ENCODE measurements at regions not wholly inside any gene's neighbourhood (a gene's known extent, or its start where the extent isn't known, plus 50 kb on each side); places are given as distances from the start of the nearest gene placed in this dataset.
"Not testable (repeated sequence)": the region's sequence is repeated elsewhere in the genome, so short reads cannot be mapped to it uniquely, and the experiment has no call there.

DNA sequence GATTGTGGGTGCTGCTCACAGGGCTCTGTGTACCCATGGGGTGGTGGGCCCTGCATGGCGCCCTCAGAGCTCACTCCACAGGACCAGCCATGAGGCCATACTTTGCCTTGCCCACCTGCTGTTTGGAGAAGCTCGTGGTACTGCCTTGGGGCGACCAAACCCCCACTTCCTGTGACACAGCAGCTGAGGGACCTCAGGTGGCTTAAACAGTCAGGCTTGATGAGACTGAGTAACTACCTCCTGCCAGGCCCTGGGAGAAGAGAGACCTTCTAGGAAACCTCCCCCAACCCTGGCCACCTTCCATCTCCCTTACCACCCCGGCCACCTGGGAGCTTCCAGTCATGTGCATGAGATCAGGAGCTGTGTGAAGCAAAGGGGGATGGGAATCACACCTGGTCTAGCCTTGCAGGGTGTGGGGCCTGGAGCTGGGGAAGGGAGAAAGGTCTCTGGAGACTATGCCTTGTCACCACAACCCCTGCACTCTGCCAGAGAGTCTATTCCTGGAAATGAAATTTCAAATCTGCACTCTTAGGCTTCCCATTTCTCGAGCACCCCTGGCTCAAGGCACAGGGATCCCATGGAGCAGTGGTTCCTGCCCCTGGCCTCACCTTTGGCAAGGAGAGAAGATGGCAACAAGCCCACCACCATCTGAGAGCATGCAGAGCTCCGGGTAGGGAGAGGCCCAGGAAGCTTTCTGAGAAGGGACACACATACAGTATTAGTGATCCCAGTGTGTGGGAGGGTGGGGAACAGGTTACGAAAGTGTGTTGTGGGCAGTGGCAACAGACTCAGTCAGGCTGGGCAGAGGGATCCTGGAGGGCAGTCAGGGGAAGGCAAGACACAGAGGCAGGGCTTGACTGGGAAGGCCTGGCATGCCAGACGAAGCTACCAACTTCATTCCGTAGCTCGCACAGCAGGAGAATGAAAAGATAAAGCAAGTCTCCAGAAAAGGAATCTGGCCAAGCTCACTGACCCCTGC lies 125.0 kb downstream of the URI1 start:
- 93% methylated on average over 10 of the region's 10 CpGs for WGBS (ENCODE audit: low lambda C conversion rate, missing lambda C conversion rate)
- Histone ChIP-seq H3K79me2 (no peaks in the 10 kb centered on the region), H3K4me1 (ENCODE audit: insufficient read depth) (peaks cover 16% of the 10 kb centered on the region), H3K9me2 (replicated peaks; ENCODE audit: insufficient read depth) (no peaks in the 10 kb centered on the region), H3K27me3 (no peaks in the 10 kb centered on the region), H3K9me3 (ENCODE audit: low read depth) (no peaks in the 10 kb centered on the region), H3K36me3 (replicated peaks; ENCODE audit: insufficient read depth, low read depth) (no peaks in the 10 kb centered on the region), H3K4me3 (no peak overlapping the region), H2AFZ (no peak overlapping the region), H4K20me1 (ENCODE audit: insufficient read depth, poor library complexity, severe bottlenecking) (no peaks in the 10 kb centered on the region), H3K27ac (no peak overlapping the region), H3K4me2 (no peak overlapping the region)
- DNase-seq (ENCODE audit: low spot score): no peak
- TF ChIP-seq EZH2phosphoT487 (IDR thresholded peaks at IDR 0.05; ENCODE audit: low read depth, severe bottlenecking, unreplicated experiment): no peak
- TF ChIP-seq, protein P1, sequence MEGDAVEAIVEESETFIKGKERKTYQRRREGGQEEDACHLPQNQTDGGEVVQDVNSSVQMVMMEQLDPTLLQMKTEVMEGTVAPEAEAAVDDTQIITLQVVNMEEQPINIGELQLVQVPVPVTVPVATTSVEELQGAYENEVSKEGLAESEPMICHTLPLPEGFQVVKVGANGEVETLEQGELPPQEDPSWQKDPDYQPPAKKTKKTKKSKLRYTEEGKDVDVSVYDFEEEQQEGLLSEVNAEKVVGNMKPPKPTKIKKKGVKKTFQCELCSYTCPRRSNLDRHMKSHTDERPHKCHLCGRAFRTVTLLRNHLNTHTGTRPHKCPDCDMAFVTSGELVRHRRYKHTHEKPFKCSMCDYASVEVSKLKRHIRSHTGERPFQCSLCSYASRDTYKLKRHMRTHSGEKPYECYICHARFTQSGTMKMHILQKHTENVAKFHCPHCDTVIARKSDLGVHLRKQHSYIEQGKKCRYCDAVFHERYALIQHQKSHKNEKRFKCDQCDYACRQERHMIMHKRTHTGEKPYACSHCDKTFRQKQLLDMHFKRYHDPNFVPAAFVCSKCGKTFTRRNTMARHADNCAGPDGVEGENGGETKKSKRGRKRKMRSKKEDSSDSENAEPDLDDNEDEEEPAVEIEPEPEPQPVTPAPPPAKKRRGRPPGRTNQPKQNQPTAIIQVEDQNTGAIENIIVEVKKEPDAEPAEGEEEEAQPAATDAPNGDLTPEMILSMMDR (IDR thresholded peaks at IDR 0.05; ENCODE audit: poor library complexity): no peak
- TF ChIP-seq EZH2 (IDR thresholded peaks at IDR 0.05; ENCODE audit: borderline replicate concordance): no peak

DNA sequence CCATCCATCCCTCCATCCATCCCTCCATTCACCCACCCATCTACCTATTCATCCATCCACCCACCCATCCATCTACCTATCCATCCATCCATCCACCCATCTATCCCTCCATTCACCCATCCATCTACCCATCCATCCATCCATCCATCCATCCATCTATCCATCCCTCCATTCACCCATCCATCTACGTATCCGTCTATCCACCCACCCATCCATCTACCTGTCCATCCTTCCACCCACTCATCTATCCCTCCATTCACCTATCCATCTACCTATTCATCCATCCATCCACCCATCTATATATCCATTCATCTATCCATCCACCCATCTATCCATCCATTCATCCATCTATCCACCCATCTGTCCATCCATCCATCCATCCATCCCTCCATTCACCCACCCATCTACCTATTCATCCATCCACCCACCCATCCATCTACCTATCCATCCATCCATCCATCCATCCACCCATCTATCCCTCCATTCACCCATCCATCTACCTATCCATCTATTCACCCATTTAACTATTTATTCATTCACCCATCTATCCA lies 126.0 kb downstream of the URI1 start:
- not testable (repeated sequence) for H4K20me1 ChIP-seq (ENCODE audit: insufficient read depth, poor library complexity, severe bottlenecking); H3K27me3 ChIP-seq; H3K27ac ChIP-seq; H3K4me2 ChIP-seq; H2AFZ ChIP-seq; DNase-seq (ENCODE audit: low spot score); H3K9me3 ChIP-seq (ENCODE audit: low read depth); H3K4me3 ChIP-seq; H3K36me3 ChIP-seq (replicated peaks; ENCODE audit: insufficient read depth, low read depth); H3K9me2 ChIP-seq (replicated peaks; ENCODE audit: insufficient read depth); H3K79me2 ChIP-seq
- peaks cover 16% of the 10 kb centered on the region for H3K4me1 ChIP-seq (ENCODE audit: insufficient read depth)
- WGBS (ENCODE audit: low lambda C conversion rate, missing lambda C conversion rate): 100% methylated on average over 2 of the region's 2 CpGs

DNA sequence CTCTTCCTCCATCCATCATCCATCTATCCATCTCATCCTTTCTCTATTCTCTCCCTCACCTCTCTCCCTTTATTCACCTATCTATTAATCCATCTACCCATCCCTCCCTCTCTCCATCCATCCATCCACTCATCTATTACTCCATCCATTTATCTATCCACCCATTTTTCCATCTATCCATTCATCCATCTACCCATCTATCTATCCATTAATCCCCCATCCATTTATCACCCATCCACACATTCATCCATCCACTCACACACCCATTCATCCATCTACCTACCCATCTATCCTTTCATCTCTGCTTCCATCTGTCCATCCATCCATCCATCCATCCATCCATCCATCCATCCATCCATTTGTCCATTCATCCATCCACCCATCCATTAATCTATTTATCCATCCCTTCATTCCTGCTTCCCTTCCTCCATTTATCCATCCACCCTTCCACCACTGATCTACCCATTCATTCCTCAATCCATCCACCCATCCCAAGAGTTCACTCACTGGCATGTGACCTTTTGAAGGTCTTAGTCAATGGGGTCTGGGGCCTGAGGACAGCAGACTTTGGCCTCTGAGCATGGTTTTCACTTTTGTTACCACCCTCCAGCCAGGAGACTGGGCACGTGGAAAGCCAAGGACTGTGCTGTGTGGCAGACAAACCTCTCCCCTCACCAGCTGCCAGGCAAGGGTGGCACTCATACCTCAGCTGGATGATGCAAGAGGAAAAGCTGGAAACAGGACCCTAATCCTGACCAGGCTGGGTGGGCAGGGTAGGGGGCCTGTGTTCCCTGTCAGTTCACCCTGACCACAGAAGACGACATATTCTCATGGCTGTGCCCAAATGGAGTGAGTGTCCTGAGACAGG lies 126.7 kb downstream of the URI1 start:
- Histone ChIP-seq H3K4me3 (no peak overlapping the region), H2AFZ (no peak overlapping the region), H3K79me2 (no peaks in the 10 kb centered on the region), H3K27ac (no peak overlapping the region), H3K4me1 (ENCODE audit: insufficient read depth) (peaks cover 16% of the 10 kb centered on the region), H3K9me3 (ENCODE audit: low read depth) (no peaks in the 10 kb centered on the region), H3K9me2 (replicated peaks; ENCODE audit: insufficient read depth) (no peaks in the 10 kb centered on the region), H3K27me3 (no peaks in the 10 kb centered on the region), H3K36me3 (replicated peaks; ENCODE audit: insufficient read depth, low read depth) (no peaks in the 10 kb centered on the region), H4K20me1 (ENCODE audit: insufficient read depth, poor library complexity, severe bottlenecking) (no peaks in the 10 kb centered on the region), H3K4me2 (no peak overlapping the region)
- 95% methylated on average over 2 of the region's 2 CpGs for whole genome bisulfite sequencing (ENCODE audit: low lambda C conversion rate, missing lambda C conversion rate)
- no peak for DNase-seq (ENCODE audit: low spot score)
- TF ChIP-seq EZH2 (IDR thresholded peaks at IDR 0.05; ENCODE audit: borderline replicate concordance) (no peak), EZH2phosphoT487 (IDR thresholded peaks at IDR 0.05; ENCODE audit: low read depth, severe bottlenecking, unreplicated experiment) (no peak)
- TF ChIP-seq, protein P1 (IDR thresholded peaks at IDR 0.05; ENCODE audit: poor library complexity): no peak
